Activated naive CD4-positive, alpha-beta T cell (primary cell): ENCODE measurements at regions not wholly inside any gene's neighbourhood (a gene's known extent, or its start where the extent isn't known, plus 50 kb on each side); places are given as distances from the start of the nearest gene placed in this dataset.
"Not testable (repeated sequence)": the region's sequence is repeated elsewhere in the genome, so short reads cannot be mapped to it uniquely, and the experiment has no call there.

Experiments used
- DNase-seq, 4 experiments: peaks; one replicate each; lab custom pipeline; 2025; lab: John Stamatoyannopoulos, UW

DNA sequence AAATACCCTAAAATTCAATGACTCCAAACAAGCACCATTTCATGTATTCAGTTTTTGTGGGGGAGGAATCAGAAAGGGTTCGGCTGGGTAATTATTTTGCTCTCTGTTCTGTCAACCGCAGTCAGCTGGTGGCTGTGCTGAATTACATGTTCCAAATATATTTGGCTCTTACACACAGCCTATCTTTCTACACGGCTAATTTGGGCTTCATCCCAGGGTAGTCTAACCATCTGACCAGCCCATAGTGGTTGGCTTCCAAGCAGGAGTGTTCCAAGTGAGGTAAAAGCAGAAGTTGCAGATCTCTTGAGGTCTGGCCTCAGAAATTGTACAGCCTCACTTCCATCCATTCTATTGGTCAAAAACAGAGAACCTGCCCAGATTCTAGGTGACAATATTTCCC lies 760.8 kb upstream of the SEMA6D start:
- DNase-seq, result no peak

DNA sequence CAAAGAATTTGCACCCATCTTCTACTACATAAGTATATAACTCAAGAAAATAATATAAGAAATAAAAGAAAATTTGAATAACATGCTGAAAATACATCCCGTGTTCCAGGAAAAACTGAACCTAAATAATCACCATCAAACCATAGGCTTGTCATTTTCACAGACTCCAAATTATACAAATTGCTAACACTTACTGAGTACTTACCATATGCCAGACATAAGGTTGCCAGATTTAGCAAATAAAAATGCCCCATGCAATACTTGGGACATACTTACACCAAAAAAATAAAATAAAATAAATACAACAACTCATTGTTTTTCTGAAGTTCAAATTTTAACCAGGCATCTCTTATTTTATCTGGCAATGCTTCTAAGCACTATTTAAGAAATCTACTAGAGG lies 760.4 kb upstream of the SEMA6D start:
- DNase-seq, result no peak

DNA sequence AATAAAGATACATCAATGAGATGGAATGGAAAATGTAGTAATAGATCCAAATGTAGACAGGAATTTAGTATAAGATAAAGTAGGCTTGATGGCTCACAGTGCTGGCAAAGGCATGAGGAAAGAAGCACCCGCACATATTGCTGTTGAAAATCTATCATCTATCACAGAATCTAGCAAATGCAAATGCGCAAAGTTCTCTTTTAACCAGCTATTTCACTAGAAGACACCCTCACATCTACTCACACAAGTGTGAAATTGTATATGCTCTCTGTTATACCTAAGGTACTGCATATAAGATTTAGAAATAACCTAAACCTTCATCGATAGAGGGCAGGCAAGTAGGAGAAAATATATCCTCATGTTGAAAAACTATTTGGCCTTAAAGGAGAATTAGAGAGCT lies 756.7 kb upstream of the SEMA6D start:
- DNase-seq, result no peak

DNA sequence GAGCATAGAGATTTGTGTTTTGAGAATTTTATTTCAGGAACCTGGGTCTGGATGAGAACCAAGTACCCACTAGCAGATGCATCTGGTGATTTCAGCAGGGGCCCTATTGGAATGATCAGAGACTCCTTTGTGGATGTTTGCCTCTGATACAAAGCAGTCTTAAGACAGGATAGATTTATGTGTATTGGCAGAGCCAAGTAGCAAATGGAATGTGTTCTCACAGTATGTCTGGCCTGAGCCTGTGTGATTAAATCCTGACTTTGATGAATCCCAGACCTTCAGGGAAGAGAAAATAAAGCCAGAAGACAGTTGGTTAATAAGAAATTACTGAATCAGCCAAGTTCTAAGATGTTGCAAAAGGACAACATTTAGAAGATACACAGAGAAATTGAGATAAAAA lies 755.5 kb upstream of the SEMA6D start:
- DNase-seq, result no peak

DNA sequence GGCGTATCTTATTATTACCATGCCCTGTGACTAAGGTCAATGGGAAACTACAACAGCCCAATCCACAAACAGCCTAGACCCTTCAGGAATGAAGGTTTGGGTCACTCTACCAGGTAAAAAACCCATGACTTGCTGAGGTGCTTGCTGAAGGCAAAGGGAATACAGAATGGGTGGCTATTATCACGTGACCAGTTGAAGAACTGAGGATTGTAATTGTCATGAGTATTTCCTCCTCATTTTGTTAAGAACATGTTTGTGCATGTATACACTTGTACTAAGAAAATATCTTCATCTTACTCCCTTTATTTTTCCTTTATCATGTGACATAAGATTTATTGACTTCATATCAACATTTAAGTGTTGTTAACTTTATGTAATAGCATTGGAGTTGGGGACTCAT lies 729.2 kb upstream of the SEMA6D start:
- DNase-seq, result not testable (repeated sequence)

DNA sequence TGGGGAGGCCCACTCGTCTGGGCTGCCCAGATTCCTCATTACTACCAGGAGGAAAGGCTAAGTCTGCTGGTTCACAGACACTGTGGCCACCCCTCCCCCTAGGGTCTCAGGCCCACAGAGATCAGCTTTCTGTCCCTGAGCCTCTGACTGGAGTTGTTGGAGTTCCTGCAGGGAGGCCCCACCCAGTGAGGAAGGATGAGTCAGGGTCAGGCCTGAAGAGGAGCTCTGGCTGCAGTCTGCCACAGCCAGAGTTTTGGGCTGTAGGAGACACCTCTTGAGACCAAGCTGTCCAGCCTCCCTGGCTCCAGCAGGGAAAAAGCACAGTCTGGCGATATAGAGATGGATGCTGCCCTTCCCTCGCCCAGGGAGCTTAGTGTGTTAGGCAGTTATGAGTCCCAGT lies 720.9 kb upstream of the SEMA6D start:
- DNase-seq, result no peak

DNA sequence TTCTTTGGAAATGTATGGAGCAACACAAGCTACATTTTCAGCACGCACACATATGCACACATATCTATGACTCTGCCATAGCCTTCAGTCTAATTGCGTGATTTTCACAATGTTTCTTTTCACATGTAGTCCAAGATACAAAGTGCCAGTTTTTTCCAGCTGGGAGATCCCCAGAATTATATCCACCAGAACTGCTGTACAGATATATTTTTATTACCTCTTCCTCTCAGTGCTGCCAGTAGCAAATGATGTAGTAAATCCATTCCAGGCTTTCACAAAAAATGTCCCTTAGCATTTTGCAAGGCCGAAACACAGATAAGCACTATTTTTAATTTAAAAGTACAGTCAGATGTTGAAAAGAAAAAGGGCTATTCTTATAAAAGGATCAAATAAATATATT lies 719.8 kb upstream of the SEMA6D start:
- DNase-seq, result no peak

DNA sequence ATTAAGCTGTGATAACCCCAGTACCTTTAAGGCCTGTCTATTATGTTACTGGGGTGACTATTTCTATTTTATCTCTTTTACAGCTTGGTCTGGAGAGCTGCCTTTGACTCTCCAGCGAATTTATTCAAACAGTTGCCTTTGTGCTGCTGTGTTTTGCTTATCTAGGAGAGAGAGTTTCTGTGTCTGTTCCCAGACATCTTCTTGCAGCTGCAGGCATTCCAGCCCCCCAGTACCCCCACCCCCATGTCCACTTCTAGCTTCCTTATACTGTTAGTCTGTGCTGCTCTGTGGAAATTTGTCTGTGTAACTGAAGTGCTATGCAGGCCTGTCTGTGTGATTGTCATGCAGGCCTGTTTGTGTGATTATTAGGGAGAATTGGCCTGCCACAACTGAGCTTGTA lies 713.7 kb upstream of the SEMA6D start:
- no peak for DNase-seq

DNA sequence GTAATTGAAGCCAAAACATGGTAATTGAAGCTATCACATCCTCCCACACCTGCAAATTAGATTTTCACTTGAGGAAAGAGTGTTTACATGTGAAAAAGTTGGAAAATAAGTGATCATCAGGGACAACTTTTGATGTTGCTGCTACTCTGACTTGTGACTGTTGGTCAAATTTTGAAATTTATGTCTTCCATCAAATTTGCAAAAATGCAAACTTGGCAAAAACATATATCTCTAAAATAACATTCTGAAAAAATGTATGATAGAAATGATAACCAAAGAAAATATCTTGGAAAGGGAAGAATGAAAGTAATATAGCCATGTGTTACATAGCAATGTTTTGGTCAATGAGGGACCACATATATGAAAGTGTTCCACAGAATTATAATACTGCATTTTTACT lies 703.9 kb upstream of the SEMA6D start:
- DNase-seq, result no peak

DNA sequence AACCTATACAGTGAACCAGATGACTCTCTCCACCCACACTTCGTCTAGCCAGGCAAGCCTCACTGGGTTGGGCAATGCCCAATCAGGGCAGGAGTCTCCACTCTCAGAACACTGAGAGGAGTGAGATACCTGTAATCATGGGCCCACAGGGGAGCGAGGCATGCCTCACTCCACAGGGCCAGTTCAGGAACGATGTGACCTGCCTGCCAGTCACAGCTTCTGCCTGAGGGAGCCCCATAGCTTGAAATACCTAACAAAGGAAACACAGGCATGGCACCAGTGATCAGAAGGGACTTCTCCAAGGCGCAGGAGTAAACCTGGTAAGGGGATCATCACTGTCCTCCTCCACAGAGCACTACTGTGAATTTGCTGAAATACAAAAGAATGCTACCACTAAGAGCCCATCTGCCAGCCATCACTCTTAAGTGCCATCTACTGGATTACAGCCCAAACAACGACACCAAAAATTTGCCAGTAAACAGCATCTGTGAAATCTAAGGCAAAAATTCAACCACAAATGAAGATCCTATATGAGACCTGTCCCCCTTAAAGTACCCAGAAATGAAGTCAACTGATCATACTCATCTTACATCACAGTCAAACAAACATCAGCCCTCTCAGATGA lies 689.9 kb upstream of the SEMA6D start:
- no peak for DNase-seq

DNA sequence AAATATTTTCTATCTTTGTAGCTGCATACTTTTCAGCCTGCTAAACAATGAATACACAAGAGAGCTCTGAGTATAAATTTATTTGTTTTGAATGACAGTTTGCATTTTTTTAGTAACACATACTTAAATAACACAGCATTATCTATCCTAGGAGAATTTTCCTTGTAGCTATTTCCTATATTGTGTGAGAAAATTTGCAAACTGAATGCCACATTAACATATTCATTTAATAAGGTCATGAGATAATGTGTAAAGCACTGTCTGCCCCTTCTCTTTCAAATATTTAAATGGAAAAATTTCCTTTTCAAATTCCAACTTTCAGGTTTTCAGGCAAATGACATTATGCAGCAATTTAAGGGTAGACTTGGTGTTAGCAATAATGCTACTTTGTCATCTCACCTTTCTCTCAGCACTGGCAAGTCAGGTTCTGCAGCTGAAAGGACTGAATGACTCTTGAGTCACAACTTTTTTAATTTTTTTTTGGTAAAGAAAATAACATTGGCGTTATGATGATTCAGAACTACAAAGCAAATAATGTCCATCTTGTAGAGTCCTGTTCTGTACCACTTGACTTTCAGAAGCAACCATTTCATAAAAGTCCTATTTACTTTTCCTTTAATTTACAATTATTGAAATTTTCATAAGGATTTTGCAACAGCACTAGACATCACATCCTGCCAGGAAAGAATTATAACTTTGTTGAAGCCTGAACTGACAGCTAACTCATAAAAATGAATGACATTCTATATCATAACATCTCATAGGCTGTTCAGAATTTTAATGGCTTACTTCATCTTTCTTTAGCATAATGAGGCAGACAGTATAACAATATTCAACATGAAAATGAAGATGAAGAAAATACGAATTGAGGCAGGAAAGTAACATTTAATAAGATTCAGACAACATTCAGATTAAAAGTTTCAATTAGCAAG lies 681.6 kb upstream of the SEMA6D start:
- no peak for DNase-seq

DNA sequence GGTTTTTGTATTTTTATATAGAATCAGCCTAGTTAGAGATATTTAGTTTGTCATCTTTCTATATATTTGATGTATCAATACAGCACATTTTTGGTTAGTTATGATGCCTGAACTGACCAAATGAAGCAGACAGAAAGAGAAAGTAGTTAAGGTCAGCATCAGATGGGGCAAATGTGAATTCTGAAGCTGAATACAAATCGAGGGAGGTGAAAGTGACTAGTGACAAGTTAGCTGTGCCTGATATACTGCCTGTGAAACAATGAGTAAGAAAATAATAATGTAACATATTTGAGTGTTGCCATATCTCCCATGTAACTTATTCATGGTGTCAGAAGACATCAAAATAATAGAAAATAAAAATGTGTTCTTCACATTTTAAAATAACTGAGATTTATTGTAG lies 680.3 kb upstream of the SEMA6D start:
- DNase-seq, result no peak

DNA sequence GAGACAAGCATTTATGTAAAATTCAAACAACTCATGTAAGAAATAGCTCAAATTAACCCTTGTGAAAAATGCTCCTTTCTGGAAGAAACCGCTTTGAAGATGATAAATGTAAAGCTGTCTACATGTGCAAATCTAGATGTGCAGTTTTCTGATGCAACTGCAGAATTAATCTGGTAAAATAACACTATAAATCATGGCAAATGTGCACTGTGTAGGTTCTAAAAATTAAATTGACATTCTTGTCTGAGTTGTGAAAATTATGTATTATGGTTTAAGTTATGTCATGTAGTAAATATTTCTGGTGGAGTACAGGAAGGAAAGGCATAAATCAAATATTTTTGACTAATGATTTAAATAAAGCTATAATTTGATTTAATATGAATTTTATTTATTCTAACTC lies 678.1 kb upstream of the SEMA6D start:
- no peak for DNase-seq

DNA sequence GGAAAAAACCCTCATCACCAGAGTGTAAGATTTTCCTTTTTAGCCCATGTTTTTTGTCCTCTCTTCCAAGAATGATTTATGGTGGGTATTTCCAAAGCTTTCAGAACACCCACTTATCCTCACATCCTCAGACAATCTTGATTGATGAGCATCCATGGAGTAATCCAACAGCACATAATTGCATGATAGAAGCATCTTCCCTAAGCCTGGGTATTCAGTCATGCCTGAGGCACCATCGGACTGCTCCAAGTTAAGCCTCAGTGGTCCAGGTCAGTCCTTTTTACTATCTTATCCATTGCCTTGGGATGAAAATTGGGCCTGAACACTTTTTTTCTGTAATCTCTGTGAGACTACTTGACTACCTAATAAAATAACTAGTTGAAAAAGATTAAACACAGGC lies 676.0 kb upstream of the SEMA6D start:
- DNase-seq, result no peak

DNA sequence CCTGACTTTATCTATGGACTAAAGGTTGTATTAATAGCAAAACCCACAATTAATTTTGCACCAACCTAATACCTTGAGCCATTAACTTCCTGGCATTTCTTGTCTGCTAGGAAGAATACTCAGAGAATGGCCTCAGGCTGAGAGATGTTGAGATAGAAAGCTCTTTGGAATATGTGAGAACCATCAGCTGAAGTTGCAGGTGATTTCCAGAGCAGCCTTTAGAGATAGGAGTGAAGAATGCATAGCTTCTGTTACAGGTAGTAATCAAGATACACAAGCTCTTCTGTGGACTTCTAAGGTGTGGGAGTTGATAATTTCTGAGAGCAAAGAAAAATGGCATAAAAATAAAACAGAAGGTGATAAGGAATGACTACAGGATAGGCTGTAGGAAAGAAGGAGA lies 669.3 kb upstream of the SEMA6D start:
- DNase-seq, result not testable (repeated sequence)

DNA sequence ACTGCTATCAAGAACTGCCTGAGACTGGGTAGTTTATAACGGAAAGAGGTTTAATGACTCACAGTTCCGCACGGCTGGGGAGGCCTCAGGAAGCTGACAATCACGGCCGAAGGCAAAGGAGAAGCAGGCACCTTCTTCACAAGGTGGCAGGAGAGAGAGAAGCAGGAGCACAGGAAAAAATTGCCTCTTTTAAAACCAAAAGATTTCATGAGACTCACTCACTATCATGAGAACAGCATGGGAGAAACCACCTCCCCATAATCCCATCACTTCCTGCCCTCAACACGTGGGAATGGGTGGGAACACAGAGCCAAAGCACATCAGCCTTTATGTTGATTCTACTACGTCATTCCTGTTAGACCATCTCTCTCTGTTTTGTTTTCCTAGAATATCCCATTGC lies 650.9 kb upstream of the SEMA6D start:
- no peak for DNase-seq

DNA sequence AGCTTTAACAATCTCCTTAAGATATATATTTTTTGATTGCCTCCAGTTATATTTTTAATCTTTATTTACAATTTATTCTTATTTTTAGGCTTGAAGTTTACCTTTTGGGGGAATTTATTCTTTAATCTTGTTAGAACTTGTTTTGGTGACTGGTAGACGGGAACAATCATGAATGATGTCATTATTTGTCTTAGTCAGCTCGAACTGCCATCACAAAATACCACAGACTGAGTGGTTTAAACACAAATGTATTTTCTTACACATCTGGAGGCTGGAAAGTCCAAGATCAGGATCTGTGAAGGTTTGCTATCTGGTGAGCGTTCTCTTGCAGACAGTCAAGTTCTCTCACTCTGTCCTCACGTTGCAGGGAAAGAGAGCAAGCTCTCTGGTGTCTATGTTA lies 639.5 kb upstream of the SEMA6D start:
- DNase-seq, result not testable (repeated sequence)

DNA sequence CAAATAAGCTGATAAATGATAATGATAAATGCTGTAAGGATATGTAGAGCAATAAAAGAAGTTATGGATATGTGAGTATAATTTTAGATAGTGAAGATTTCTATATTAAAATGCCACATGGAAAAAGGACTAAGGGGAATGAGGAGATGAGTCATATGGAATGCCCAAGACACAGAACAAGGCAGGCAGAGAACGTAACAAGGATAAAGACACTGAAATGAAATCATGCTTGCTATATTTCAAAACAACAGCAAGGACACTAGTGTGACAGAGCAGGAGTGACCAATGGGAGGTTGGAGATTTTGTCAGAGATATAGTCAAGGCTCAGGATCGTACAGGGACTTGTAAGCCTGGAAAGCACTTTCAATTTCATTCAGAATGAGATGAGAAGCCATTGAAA lies 621.5 kb upstream of the SEMA6D start:
- no peak for DNase-seq

DNA sequence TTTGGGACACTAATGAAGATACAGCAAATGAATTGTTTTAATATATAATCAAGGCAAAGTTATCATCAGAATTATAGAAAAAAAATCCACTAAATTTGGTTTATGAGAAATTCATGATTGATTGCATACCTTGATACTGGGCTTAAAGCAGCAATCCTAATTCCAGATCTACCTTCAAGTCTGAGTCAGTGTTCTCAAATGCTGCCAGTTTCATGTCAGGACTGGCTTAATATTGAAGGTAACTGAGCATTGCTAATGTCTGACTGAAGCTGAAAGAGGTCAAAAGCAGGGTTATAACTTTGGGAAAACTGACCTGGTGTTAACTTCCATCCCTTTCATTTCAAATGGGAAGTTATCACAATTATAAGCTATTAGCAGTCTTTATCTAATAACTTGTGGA lies 618.8 kb upstream of the SEMA6D start:
- DNase-seq, result not testable (repeated sequence)

DNA sequence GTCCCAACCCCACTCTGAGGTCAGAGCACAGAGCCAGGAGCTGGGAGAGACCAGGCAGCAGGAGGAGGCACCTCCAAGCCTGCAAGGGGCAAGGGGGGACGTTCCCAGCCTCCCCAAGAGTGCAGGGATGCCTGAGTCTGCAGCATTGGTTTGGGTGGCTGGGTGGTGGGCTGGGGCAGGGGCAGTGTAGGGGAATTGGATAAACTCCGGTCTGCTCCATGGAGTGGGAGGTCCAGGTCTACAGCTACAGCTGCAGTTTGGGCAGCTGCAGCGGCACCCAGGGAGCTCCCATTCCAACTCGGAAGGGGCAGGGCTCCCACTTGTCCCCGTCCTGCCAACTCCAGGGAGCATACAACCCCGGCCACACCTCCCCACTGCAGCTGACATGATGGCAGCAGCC lies 617.5 kb upstream of the SEMA6D start:
- DNase-seq, result not testable (repeated sequence)

DNA sequence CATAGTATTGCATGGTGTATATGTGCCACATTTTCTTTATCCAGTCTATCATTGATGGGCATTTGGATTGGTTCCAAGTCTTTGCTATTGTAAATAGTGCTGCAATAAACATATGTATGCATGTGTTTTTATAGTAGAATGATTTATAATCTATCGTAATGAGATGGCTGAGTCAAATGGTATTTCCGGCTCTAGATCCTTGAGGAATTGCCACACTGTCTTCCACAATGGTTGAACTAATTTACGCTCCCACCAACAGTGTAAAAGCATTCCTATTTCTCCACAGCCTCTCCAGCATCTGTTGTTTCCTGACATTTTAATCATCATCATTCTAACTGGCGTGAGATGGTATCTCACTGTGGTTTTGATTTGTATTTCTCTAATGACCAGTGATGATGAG lies 608.5 kb upstream of the SEMA6D start:
- not testable (repeated sequence) for DNase-seq

DNA sequence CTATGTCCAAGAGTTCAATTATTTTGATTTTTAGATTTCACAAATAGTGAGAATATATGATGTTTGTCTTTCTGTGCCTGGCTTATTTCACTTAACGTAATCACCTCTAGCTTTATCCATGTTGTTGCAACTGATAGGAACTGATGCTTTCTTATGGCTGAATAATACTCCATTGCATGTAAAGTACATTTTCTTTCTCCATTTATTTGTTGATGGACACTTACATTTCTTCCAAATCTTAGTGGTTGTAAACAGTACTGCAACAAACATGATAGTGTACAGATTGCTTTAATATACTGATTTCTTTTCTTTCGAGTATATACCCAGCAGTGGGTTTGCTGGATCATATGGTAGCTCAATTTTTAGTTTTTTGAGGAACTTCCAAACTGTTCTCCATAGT lies 600.6 kb upstream of the SEMA6D start:
- DNase-seq, result no peak

DNA sequence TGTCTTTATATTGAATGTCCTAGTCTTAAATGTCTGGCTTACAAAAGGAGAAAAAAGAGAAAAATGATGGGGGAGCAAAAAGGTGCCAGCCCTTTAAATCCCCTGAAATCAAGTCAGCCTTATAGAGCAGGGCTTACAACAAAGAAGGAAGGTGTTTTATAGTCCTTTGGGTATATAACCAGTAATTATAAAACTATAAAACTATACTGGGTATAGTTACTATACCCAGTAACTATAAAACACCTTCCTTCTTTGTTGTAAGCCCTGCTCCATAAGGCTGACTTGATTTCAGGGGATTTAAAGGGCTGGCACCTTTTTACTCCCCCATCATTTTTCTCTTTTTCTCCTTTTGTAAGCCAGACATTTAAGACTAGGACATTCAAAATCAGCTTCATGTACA lies 598.0 kb upstream of the SEMA6D start:
- no peak for DNase-seq
